Kidney tubule cell (primary cell): ENCODE measurements at regions not wholly inside any gene's neighbourhood (a gene's known extent, or its start where the extent isn't known, plus 50 kb on each side); places are given as distances from the start of the nearest gene placed in this dataset.
A peak's percentile ranks its signal among the peaks of the same experiment; 100 is the strongest.

ENCODE experiments used
- DNase-seq: peaks from one replicate; pipeline ENCODE4 v3.0.0-alpha.2; 2018; ENCODE audit warnings: low spot score

- DNase-seq, result no peak
Observed at GRCh38 chrX:42619068-42619467, 158.9 kb downstream of the PPP1R2C start.

GRCh38 chrX:42616981-42617380 is 161.0 kb downstream of the PPP1R2C start:
- DNase-seq, result no peak

- DNase-seq, result peak; percentile 2
Observed at GRCh38 chrX:42615161-42615563, 162.8 kb downstream of the PPP1R2C start.

GRCh38 chrX:42606591-42606990 is 171.4 kb downstream of the PPP1R2C start:
- no peak for DNase-seq

- no peak for DNase-seq
Observed at GRCh38 chrX:42604302-42604701, 173.7 kb downstream of the PPP1R2C start.

- no peak for DNase-seq
Observed at GRCh38 chrX:42603016-42603415, 174.9 kb downstream of the PPP1R2C start.

- DNase-seq, result no peak
Observed at GRCh38 chrX:42602566-42602965, 175.4 kb downstream of the PPP1R2C start.

GRCh38 chrX:42602136-42602535 is 175.8 kb downstream of the PPP1R2C start:
- peak; percentile 7 for DNase-seq

GRCh38 chrX:42597481-42597880 is 180.5 kb downstream of the PPP1R2C start:
- DNase-seq, result no peak

GRCh38 chrX:42585842-42586621 is 191.9 kb downstream of the PPP1R2C start:
- no peak for DNase-seq

GRCh38 chrX:42577936-42578470 is 200.0 kb downstream of the PPP1R2C start:
- no peak for DNase-seq

- DNase-seq, result no peak
Observed at GRCh38 chrX:42567268-42567667, 210.7 kb downstream of the PPP1R2C start.

GRCh38 chrX:42565739-42566138 is 212.2 kb downstream of the PPP1R2C start:
- DNase-seq, result no peak

GRCh38 chrX:42546800-42547199 is 231.2 kb downstream of the PPP1R2C start:
- no peak for DNase-seq

GRCh38 chrX:42544883-42545282 is 233.1 kb downstream of the PPP1R2C start:
- DNase-seq, result no peak

- no peak for DNase-seq
Observed at GRCh38 chrX:42541554-42541953, 236.4 kb downstream of the PPP1R2C start.

GRCh38 chrX:42540146-42540545 is 237.8 kb downstream of the PPP1R2C start:
- no peak for DNase-seq

GRCh38 chrX:42538405-42538804 is 239.6 kb downstream of the PPP1R2C start:
- no peak for DNase-seq

GRCh38 chrX:42536286-42536685 is 241.7 kb downstream of the PPP1R2C start:
- DNase-seq, result peak; percentile 47

- no peak for DNase-seq
Observed at GRCh38 chrX:42535233-42535632, 242.7 kb downstream of the PPP1R2C start.

GRCh38 chrX:42533761-42534160 is 244.2 kb downstream of the PPP1R2C start:
- DNase-seq, result no peak

GRCh38 chrX:42531441-42531840 is 246.5 kb downstream of the PPP1R2C start:
- DNase-seq, result no peak

GRCh38 chrX:42530027-42530426 is 247.9 kb downstream of the PPP1R2C start:
- DNase-seq, result peak; percentile 85

- DNase-seq, result peak; percentile 97
Observed at GRCh38 chrX:42524379-42524778, 253.6 kb downstream of the PPP1R2C start.
